Kidney tubule cell (primary cell): ENCODE measurements at regions not wholly inside any gene's neighbourhood (a gene's known extent, or its start where the extent isn't known, plus 50 kb on each side); places are given as distances from the start of the nearest gene placed in this dataset.
"Not testable (repeated sequence)": the region's sequence is repeated elsewhere in the genome, so short reads cannot be mapped to it uniquely, and the experiment has no call there.

ENCODE experiments used
- DNase-seq: peaks from one replicate; pipeline ENCODE4 v3.0.0-alpha.2; 2018; ENCODE audit warnings: low spot score

DNA sequence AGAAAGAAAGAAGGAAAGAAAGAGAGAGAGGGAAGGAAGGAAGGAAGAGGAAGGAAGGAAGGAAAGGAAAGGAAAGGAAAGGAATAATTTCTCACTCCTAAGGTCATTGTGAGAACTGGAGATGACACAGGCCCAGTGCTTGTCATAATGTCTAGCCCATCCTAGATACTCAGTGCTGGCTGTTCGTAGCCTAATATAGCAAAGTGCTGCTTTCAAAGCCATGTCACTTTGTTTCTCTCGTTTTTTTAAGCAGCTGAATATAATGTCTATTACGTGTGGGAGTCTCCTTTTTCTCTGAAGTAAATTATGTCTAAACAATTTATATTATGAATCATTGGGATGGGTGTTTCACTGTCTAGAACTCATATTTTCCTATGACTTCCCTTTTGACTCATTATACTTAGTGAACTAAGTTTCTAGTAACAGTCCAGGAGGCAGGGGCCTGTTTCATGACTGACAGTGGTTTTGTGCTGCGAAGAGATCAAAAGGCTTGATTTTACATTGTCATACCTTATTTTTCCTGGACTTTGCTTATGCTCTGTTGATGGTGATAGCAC, 327.0 kb upstream of the ZFP42 start:
- DNase-seq = peak; percentile 4

DNA sequence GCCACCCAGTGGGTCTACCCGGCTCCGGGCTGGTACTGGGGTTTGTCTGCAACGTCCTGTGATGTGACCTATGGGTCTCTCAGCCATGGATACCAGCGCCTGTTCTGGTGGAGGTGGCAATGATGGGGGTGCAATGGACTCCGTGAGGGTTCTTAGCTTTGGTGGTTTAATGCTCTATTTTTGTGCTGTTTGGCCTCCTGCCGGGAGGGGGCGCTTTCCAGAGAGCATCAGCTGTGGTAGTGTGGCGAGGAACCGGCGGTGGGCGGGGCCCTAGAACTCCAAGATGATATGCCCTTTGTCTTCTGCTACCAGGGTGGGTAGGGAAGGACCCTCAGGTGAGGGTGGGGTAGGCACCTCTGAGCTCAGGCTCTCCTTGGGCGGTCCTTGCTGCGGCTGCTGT, 324.1 kb upstream of the ZFP42 start:
- DNase-seq = not testable (repeated sequence)

DNA sequence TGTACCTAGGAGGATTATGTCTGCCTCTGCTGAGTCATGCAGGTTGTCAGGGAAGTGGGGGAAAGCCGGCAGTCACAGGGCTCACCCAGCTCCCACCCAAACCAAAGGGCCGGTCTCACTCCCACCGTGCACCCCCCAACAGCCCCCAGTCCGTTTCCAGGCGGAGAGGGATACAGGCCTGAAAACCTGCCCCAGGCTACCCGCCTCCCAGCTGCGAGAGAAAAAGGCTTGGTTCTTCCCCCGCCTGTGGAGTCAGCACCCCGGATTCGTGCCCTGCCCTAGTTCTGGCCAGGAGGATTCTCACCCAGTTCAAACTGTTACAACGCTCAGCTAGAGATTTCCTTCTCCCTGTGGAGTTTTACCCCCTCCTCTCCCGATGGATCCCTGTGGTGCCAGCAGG, 323.6 kb upstream of the ZFP42 start:
- not testable (repeated sequence) for DNase-seq

DNA sequence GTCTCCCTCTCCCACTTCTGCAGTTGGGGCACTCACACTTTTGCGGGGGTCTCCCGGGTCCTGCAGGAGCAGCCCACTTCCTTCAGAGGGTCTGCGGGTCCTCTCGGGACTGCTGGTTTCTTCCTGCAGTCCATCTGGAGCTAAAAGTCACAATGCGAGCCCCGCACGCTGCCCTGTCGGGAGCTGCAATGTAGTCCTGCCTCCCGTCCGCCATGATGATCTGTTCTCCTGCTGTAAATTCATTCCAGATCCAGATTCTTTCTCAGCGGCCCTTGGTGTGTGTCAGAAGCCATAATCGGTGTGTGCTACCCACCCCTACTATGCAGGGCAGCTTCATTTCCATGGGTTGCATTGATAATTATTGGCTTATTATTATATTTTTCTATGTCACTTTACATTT, 323.0 kb upstream of the ZFP42 start:
- DNase-seq = not testable (repeated sequence)

DNA sequence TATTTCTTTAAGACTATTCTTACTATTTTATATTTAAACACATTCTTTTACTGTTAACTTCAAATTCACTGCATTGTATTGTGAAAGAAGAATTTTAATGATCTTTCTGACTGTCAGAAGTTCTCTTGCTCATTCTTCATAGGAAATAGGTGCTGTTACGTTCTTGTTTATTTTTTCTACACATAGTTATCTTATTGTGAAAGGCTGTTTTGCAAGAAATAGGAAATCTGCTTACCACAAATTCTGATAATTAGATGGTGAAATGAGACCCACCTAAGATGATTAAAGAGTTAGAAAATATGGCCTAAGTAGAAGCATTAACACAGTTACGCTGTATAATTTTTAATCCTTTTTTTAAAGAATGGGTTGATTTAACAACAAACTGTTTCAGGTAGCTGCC, 316.1 kb upstream of the ZFP42 start:
- DNase-seq = no peak

DNA sequence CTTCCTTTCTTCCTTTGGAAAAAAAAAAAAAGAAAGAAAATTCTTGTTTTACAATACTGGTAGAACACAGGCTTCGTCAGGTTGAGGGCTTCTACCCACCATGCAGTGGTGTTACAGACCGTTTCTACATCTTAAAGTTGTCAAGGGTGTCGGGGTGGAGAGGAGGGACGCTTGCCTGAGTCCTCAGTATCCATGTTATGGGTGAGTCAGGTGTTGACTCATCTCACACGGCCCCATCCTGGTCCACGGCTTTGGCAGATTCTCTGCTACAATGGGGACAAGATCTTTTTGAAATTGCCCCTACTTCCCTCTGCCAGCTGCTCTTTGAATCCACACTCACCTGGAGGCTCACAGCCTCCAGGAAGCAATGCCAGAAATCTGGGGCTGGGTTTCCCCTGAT, 310.3 kb upstream of the ZFP42 start:
- no peak for DNase-seq

DNA sequence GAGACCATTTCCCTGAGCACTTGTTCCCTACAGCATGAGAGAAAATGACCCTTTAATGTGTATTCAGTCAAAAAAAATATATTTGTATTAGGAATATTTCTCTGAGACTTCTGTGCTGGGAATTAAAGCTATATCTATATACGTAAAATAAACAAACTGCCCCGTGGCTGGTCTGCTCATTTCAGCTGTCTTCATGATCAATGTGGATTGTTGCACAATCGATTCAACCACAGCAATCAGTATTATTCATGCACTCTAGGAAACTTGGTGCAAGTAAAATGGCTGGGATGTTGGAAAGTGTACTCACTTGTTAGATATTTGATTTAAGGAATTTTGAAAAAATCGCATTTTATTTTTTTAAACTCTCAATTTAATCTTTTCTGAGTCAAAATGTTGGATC, 307.9 kb upstream of the ZFP42 start:
- DNase-seq = no peak

DNA sequence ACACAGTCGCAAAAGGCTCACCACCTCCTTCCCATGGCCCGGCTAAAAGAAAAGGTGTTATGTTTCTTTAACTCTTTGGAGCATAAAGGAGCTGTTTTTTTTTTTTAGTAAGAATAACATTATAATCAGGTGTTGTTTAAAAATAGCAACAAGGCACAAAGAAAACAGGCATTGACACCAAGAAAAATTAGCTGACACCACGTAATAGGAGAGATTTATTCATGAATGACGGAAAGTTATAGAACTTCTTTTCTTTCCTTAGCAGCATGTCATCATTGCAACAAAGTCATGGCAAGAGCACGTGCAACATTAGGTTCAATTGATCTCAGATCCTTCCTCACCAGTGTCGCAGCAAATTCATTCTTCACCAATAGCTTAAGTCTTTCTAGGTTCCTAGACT, 302.9 kb upstream of the ZFP42 start:
- no peak for DNase-seq

DNA sequence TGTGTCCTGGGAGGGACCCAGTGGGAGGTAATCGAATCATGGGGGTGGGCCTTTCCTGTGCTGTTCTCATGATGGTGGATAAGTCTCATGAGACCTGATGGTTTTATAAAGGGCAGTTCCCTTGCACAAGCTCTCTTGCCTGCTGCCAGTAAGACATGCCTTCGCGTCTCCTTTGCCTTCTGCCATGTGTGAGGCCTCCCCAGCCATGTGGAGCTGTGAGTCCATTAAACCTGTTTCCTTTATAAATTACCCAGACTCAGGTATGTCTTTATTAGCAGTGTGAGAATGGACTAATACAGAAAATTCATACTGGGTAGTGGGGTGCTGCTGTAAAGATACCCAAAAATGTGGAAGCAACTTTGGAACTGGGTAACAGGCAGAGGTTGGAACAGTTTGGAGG, 300.0 kb upstream of the ZFP42 start:
- not testable (repeated sequence) for DNase-seq

DNA sequence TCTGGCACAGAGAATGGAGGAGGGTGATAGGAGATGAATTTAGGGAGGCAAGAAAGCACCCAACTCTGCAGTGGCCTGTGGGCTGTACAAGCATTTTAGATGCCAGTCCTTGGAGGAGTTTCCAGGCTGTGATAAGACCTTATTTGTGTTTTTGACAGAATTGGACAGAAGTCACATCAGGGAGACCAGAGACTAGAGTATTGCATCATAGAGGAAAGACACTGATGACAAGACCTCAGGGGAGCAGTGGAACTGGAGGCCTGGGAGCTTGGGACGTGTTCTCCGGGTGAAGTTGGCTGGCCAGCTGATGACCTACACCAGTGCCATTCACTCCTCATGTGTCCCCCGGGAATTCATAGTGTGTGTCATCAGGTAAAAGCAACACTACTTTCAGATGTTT, 284.0 kb upstream of the ZFP42 start:
- no peak for DNase-seq

DNA sequence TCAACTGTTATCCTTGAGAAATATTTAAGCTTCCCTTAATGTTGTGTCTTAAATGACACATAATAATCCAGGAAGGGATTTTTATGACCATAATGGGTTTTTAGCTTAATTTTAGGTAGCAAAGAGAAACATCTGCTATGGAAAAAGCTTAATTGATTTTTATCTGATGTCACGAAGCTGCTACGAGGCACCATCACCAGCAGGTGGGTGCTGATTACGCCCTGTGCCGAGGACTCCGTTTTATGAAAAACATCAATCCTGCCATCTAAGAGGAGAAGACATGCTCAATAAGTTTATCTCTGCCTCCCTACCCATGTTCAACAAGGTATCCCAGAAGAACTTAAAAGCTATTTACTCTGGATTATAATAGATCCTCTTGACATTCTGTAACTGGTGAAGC, 280.6 kb upstream of the ZFP42 start:
- no peak for DNase-seq

DNA sequence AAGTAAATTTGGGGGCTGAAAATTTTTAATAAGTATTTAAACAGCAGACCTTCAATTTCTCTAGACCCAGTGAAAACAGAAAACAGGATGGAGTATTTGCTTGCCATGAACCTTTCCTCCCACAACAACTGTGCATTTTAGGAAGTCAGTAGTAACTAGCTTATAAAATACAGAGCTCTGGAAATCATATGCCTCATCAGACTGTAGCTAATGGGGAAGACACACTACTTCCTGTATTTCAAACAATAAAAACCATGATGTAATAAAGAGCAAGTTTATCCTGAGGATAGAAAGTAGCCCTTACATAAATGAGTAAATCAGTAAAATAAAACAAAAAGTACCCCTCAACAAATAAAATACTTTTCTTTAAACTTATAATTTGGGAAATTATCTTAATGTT, 280.1 kb upstream of the ZFP42 start:
- no peak for DNase-seq

DNA sequence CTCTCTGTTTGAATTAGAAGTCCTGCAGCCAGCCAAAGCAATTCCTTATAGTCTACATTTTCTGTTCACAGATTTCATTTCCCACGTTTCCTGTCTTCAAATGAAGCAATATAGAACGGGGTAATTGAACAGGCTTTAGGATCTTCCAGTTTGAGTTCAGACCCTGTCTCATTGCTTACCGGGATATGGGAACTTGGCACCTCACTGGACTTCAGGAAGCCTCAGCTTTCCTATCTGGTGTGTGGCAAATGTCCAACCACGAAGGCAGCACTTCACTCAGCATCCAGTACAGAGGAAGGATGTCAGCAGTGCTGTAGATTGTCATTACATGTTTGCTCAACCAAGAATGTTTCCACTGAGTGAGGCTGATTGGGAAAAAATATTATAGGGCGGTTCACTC, 271.1 kb upstream of the ZFP42 start:
- DNase-seq = no peak

DNA sequence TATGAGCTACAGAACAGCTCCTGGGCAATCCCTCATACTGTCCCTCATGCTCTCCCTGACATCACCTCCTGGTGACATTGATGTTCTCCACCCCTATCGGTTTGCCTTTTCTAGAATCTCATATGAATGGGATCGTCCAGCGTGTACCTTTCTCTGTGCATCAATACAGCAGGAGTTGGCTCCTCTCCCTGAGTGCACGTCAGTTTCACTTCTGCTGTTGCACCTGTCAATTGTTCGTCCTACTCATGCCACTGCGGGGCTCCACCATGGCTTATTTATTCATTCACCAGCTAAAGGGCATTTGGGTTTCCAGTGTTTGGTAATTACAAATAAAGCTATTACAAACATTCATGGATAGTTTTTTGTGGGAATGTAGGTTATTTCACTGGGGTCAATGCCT, 269.1 kb upstream of the ZFP42 start:
- DNase-seq = no peak

DNA sequence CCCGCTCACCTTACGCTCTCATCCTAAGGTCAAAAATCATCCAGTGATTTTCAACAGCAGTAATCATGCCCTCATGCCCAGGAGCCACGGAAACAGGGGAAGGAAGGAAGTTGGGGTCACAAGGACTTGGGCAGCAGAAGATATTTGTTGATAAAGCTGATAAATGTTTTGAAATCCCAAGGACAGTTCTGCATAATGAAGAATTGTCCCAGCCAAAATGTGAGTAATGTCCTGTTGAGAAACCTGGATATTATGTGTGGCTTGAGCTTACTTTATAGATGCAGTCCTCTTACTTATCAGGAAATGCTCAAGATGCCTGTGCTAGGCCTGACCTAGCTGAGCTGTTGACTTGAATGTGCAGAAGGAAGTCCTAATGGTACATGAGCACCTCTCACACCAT, 263.0 kb upstream of the ZFP42 start:
- no peak for DNase-seq

DNA sequence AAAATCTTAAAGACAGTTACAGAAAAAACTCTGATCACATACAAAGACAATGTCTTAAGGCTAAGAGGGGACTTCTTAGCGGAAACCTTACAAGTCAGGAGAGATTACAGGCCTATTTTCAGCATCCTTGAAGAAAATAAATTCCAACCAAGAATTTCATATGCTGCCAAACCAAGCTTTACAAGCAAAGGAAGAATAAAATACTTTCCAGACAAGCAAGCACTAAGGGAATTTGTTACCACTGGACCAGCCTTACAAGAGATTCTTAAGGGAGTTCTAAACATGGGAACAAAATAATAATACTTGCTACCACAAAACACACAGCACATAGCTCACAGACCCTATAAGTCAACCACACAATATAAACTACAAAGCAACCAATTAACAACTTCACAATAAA, 255.8 kb upstream of the ZFP42 start:
- no peak for DNase-seq

DNA sequence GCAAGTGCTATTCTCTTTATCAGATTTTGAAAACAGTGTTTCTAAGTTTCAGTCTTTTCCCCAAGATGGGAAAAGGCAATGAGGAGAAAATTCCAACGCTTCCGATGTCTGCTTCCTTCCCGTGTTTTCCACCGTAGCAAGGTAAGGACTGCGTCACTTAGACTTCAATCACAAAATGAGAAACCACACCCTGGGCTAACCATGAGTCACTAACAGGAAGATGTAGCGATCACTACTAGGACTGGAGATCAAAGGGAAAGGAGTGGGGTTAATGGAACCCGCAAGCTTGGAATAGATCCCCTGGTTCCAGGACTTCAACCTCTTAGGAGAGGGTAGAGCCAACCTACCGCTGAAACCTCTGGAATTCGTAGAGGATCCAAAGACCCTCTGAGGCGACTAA, 250.7 kb upstream of the ZFP42 start:
- no peak for DNase-seq

DNA sequence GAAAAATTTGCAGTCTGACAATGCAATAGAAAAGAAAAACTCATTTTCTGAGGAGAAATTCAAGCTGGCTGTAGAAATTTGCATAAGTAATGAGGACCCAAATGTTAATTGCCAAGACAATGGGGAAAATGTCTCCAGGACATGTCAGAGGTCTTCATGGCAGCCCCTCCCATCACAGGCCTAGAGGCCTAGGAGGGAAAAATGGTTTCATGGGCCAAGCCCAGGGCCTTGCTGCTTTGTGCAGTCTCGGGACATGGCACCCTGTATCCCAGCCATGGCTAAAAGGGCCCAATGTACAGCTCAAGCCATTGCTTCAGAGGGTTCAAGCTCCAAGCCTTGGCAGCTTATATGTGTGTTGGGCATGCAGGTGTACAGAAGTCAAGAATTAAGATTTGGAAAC, 244.9 kb upstream of the ZFP42 start:
- DNase-seq = not testable (repeated sequence)

DNA sequence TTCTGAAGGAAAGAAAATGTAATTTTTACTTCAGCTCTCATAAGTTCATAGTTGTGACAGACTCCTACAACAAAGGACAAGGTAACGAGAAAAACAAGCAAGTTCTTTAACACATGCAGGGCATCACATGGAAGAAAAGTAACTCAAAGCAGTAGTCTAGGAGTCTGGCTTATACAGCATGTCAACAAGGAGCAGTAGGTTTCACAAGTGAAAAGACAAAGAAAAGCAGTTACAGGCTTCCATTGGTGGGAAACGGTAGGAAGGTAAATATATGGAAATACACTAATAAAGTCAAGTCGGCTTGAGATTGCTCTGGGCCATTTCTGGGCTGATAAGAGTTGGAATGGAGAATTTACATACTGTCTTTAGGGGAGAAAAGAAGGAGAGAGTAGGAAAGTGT, 228.4 kb upstream of the ZFP42 start:
- DNase-seq = no peak

DNA sequence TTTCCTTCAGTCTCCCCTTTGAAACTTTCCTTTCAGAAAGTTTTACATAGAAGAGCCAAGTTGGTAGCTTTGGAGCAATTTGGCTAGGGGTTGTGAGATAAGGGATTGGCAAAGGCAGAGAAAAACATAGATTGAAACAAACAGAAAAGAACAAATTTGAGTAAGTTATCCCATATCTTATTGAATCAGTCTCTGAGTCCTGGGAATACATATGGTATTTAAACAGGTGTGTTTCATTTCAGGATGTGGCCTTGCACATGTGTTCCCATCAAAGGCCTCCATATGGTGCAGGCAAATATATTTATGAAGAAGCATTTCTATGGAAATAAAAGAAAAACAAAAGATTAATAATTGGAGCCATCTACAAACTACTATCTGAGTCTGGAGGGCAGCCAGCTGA, 227.9 kb upstream of the ZFP42 start:
- no peak for DNase-seq

DNA sequence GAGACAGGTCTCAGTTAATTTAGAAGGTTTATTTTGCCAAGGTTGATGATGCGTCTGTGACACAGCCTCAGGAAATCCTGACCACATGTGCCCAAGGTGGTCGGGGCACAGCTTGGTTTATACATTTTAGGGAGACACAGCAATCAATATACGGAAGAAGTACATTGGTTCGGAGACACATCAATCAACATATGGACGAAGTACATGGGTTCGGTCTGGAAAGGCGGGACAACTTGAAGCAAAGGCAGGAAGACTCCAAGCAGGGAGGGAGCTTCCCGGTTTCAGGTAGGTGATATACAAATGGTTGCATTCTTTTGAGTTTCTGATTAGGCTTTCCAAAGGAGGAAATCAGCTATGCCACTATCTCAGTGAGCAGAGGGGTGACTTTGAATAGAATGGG, 225.2 kb upstream of the ZFP42 start:
- DNase-seq = no peak

DNA sequence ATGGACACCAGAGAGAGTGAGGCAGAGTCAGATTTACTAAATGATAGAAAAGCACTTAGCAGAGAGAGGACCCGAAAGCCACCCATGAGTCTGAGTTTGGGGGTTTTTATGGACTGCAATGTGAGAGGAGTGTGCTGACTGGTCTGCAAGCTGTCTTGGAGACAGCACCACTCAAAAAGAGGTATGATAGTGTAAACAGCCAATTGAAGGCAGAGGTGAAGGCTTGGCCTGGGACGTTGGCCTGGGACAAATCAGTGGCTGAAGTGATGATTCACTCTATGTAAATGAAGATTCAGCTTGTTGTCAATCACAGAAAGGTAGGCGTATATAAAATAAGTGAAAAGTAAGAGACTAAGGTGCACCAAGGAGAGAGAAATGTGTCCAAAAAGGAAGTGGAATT, 217.6 kb upstream of the ZFP42 start:
- no peak for DNase-seq

DNA sequence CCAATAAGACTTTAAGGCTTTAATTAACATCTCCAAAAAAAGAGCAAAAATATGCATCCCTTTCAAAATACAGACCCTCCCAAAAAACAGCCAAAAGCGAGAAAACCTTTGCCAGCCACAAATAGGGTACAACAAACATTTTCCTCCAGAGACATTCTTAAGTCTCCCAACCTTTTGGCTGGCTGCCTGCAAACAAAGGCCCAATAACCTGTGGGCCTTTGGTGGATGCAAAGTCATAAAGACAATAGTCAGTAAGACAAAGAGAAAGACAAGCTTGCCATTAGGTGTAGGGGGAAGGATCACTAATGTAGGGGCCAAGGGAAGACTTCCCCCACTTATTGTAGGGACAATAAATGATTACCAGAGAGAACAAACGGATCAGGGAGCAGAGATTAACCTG, 215.5 kb upstream of the ZFP42 start:
- DNase-seq = no peak

DNA sequence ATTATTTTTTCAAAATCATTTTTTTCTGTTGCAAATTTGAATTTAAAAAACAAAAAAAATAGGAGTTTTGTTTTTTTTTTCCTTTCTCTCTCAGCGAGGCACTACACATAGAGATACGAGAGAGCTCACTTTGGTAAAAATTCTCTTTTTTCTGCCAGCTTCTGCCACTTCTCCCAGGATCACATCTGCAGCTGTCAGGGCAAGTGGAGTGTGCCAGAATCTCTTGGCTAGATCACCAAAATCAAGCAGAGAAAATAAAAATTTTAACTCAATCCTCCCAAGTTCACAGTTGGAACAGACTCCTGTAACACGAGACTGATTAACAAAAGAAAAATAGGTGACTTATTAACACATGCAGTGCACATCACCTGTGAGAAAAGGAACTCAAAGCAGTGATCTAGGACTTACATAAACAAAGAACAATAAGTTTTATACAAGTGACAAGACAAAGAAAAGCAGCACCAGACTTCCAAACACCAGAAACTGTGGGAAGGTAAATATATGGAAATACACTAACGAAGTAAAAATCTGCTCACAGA, 213.2 kb upstream of the ZFP42 start:
- peak; percentile 40 for DNase-seq

DNA sequence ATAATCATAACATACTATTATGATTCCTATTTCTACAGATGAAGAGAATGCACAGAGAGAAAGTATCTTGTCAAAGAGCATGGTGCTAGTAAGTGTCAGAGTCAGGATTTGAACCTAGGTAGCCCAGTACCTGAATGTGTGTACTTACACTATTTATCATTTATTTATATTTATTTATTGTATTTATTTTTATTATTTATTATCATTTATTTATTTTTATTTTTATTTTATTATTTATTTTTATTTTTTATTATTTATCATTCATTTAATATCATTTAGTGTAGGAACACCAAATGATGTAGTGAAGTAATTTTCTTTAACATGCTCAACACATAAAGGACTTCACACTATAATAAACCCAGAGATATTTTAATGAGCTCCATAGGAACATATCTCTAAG, 209.4 kb upstream of the ZFP42 start:
- DNase-seq = no peak
